ENCODE measurements at regions not wholly inside any gene's neighbourhood (a gene's known extent, or its start where the extent isn't known, plus 50 kb on each side); places are given as distances from the start of the nearest gene placed in this dataset.
"Not testable (repeated sequence)": the region's sequence is repeated elsewhere in the genome, so short reads cannot be mapped to it uniquely, and the experiment has no call there.

DNA sequence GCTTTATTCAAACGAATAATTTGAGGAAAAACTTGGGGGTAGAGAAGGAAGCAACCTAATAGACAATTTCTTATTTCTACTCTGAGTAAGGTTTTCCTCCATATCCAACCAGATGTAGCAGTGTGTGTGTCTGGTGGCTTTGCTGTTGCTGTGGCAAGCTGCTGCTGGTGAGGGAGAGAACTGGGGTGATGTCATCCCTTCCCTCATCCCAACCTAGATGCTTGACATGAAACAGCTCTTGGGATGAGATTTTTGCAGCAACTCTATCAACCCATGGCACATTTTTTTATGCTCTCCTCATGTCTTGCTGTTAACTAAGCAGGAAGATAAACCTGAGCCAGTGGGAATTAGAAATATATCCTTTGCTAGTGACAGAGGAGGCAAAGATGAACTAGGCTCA lies 135.8 kb downstream of the PCSK1 start:
- H3K4me3 ChIP-seq (ENCODE audit: low read depth, low read length): no peak overlapping the region
- H3K27ac ChIP-seq (ENCODE audit: low read depth, low read length): peak overlapping the region; percentile 85
- CTCF ChIA-PET: interaction anchor here (0.7 to 4.5 kb wide), 3 partner anchors 39 to 340 kb away, joined by 3 to 22 read pairs (median 3); no protein-coding TSS in a partner anchor
- H3K9me3 ChIP-seq (ENCODE audit: control insufficient read depth, insufficient read depth, low read length): peaks cover 8% of the 10 kb centered on the region
- POLR2A ChIA-PET: interaction anchor here (0.6 to 3.4 kb wide), 13 partner anchors 20 to 438 kb away, joined by 3 to 18 read pairs (median 7); no protein-coding TSS in a partner anchor
- peak; percentile 89 for DNase-seq (ENCODE audit: low read depth, low spot score)
- H3K27me3 ChIP-seq (ENCODE audit: control insufficient read depth, insufficient read depth, low read length): no peaks in the 10 kb centered on the region
- TF ChIP-seq, protein P1, sequence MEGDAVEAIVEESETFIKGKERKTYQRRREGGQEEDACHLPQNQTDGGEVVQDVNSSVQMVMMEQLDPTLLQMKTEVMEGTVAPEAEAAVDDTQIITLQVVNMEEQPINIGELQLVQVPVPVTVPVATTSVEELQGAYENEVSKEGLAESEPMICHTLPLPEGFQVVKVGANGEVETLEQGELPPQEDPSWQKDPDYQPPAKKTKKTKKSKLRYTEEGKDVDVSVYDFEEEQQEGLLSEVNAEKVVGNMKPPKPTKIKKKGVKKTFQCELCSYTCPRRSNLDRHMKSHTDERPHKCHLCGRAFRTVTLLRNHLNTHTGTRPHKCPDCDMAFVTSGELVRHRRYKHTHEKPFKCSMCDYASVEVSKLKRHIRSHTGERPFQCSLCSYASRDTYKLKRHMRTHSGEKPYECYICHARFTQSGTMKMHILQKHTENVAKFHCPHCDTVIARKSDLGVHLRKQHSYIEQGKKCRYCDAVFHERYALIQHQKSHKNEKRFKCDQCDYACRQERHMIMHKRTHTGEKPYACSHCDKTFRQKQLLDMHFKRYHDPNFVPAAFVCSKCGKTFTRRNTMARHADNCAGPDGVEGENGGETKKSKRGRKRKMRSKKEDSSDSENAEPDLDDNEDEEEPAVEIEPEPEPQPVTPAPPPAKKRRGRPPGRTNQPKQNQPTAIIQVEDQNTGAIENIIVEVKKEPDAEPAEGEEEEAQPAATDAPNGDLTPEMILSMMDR (IDR thresholded peaks at IDR 0.05; ENCODE audit: low read depth, low read length): no peak

DNA sequence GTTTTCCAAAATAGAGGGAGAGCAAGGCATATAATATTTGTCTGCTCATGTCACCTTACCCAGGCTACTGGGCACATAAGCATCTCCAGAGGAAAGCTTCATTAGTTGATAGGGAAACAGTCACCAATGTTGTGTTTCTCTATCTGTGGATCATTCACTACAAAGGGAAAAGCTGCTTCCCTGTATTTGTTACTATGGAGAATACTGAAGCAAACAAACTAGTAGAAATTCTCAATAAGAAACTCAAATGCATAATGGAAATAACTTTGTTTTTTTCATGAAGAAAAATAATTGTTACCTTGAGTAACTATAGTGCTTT lies 138.2 kb downstream of the PCSK1 start:
- TF ChIP-seq, protein P1 (IDR thresholded peaks at IDR 0.05; ENCODE audit: low read depth, low read length): no peak
- Histone ChIP-seq H3K27ac (ENCODE audit: low read depth, low read length) (peak overlapping the region; percentile 54), H3K27me3 (ENCODE audit: control insufficient read depth, insufficient read depth, low read length) (no peaks in the 10 kb centered on the region), H3K4me3 (ENCODE audit: low read depth, low read length) (no peak overlapping the region), H3K9me3 (ENCODE audit: control insufficient read depth, insufficient read depth, low read length) (no peaks in the 10 kb centered on the region)
- POLR2A ChIA-PET: interaction anchor here (0.5 to 4.5 kb wide), 5 partner anchors 22 to 48 kb away, joined by 3 to 16 read pairs (median 3); no protein-coding TSS in a partner anchor
- CTCF ChIA-PET: interaction anchor here (0.9 kb wide), 1 partner anchor 41 kb away, joined by 3 read pairs; no protein-coding TSS in a partner anchor
- no peak for DNase-seq (ENCODE audit: low read depth, low spot score)

DNA sequence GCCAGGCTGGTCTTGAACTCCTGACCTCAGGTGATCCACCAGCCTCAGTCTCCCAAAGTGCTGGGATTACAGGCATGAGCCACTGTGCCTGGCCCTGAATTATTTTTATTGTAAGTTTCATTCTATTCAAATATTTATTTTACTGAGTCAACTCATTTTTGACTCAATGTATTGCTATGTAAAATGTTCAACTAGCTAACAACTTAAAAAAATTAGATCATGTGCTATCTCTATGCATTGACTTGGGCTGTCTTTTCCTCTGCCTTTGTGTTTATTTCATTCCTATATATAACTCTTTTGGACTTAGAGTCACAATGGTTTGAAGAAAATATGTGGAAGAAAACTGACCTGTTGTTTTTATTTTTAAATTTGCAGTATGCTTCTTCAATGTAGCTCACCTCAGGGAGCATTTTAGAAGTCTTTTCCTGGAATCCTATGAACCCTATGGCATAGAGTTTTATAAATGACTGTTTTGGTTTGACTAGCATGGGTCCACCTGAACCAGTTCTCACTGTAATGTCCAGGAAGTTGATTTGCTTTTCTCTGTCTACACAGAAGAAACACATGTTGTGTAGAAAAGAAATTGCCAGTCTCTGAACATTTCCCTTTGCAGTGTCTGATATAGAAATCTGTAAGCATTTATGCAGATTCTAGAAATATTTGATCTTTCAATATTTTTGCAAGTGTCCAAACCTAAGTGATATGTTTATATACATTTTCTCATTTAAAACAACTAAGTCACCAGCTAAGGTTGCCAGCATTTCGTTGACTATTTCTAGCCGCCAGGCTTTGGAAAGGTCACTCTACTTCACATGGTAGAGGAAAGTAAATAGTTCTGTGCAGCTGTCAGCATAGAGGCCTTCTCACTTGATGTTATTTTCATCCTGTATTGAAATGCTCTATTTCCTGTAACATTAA lies 138.8 kb downstream of the PCSK1 start:
- ChIA-PET POLR2A (interaction anchor here (0.5 to 4.5 kb wide), 6 partner anchors 23 to 47 kb away, joined by 3 to 16 read pairs (median 4); no protein-coding TSS in a partner anchor), CTCF (interaction anchor here (0.6 to 0.9 kb wide), 3 partner anchors 42 to 308 kb away, joined by 3 read pairs; no protein-coding TSS in a partner anchor)
- Histone ChIP-seq H3K4me3 (ENCODE audit: low read depth, low read length) (no peak overlapping the region), H3K27ac (ENCODE audit: low read depth, low read length) (peak overlapping the region; percentile 69), H3K27me3 (ENCODE audit: control insufficient read depth, insufficient read depth, low read length) (no peaks in the 10 kb centered on the region), H3K9me3 (ENCODE audit: control insufficient read depth, insufficient read depth, low read length) (no peaks in the 10 kb centered on the region)
- no peak for DNase-seq (ENCODE audit: low read depth, low spot score)
- TF ChIP-seq, protein P1 (IDR thresholded peaks at IDR 0.05; ENCODE audit: low read depth, low read length): no peak

DNA sequence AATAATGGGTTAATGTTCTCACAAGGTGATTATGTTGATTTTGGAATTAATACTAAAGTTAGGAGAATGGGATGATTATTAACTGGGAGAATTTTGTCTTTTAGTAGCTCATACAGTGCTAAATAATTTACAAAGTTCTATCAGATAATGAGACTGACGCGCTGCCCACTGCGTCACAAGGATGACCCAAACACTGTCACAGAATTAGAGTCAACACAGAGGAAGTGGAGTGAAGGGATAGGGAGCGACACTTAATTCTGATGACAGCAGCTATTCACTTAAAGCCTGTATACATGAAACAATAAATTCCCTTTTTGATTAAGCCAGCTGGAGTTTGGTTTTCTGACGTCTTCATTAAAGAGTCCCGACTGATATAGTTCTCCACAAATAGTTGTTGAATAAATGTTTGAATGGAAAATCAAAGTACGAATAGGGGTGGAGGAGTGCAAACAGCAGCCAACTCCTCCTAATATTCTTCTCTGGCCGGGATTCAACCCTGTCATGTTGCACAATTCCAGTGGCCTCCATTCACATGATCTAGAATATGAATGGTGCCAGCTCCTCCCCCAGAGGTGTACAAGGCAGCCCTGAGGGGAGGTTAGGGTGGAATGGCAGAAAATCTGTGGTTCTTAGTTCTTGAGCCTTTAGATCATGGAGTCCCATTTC lies 140.3 kb downstream of the PCSK1 start:
- no peak overlapping the region for H3K4me3 ChIP-seq (ENCODE audit: low read depth, low read length)
- CTCF ChIA-PET: interaction anchor here (0.6 kb wide), 1 partner anchor 510 kb away, joined by 7 read pairs; no protein-coding TSS in a partner anchor
- peak overlapping the region; percentile 73 for H3K27ac ChIP-seq (ENCODE audit: low read depth, low read length)
- POLR2A ChIA-PET: interaction anchor here (4.5 kb wide), 1 partner anchor 38 kb away, joined by 16 read pairs; no protein-coding TSS in a partner anchor
- no peaks in the 10 kb centered on the region for H3K9me3 ChIP-seq (ENCODE audit: control insufficient read depth, insufficient read depth, low read length)
- no peaks in the 10 kb centered on the region for H3K27me3 ChIP-seq (ENCODE audit: control insufficient read depth, insufficient read depth, low read length)
- TF ChIP-seq, protein P1 (IDR thresholded peaks at IDR 0.05; ENCODE audit: low read depth, low read length): no peak
- no peak for DNase-seq (ENCODE audit: low read depth, low spot score)

DNA sequence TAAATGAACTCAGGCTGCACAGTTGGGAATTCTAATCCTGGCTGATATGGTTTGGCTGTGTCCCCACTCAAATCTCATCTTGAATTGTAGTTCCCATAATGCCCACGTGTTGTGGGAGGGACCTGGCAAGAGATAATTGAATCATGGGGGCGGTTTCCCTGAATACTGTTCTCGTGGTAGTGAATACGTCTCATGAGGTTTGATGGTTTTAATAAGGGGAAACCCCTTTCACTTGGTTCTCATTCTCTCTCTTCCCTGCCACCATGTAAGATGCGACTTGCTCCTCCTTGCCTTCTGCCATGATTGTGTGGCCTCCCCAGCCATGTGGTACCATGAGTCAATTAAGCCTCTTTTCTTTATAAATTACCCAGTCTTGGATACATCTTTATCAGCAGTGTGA lies 143.8 kb downstream of the PCSK1 start:
- CTCF ChIA-PET; H3K27ac ChIP-seq (ENCODE audit: low read depth, low read length); DNase-seq (ENCODE audit: low read depth, low spot score); H3K9me3 ChIP-seq (ENCODE audit: control insufficient read depth, insufficient read depth, low read length); H3K27me3 ChIP-seq (ENCODE audit: control insufficient read depth, insufficient read depth, low read length); H3K4me3 ChIP-seq (ENCODE audit: low read depth, low read length); POLR2A ChIA-PET: not testable (repeated sequence)
